Esophagus muscularis mucosa (tissue), 3 donors: ENCODE measurements at regions not wholly inside any gene's neighbourhood (a gene's known extent, or its start where the extent isn't known, plus 50 kb on each side); places are given as distances from the start of the nearest gene placed in this dataset.

Experiments
- POLR2A ChIP-seq: fragments of 450-650 bp; IDR thresholded peaks from one replicate; pipeline ENCODE4 v1.6.1; 2017; ENCODE audit warnings: antibody characterized with exemption, moderate library complexity, mild to moderate bottlenecking, low read depth
- TF ChIP-seq, protein P1 (sequence below), 3 experiments: fragments of 200-600 bp in 2 of 3; fragments of 450-650 bp in 1 of 3; sonication (generic) in 2 of 3; IDR thresholded peaks; one replicate each; pipeline ENCODE4 v1.5.1; 2017 to 2019; ENCODE audit warnings: antibody characterized with exemption in 3 of 3, mild to moderate bottlenecking in 2 of 3, moderate library complexity in 1 of 3

- TF ChIP-seq POLR2A, result no peak
- TF ChIP-seq, protein P1, sequence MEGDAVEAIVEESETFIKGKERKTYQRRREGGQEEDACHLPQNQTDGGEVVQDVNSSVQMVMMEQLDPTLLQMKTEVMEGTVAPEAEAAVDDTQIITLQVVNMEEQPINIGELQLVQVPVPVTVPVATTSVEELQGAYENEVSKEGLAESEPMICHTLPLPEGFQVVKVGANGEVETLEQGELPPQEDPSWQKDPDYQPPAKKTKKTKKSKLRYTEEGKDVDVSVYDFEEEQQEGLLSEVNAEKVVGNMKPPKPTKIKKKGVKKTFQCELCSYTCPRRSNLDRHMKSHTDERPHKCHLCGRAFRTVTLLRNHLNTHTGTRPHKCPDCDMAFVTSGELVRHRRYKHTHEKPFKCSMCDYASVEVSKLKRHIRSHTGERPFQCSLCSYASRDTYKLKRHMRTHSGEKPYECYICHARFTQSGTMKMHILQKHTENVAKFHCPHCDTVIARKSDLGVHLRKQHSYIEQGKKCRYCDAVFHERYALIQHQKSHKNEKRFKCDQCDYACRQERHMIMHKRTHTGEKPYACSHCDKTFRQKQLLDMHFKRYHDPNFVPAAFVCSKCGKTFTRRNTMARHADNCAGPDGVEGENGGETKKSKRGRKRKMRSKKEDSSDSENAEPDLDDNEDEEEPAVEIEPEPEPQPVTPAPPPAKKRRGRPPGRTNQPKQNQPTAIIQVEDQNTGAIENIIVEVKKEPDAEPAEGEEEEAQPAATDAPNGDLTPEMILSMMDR (IDR thresholded peaks at IDR 0.05), result no peak
Observed at GRCh38 chr4:147136751-147137150, 191.1 kb upstream of the TTC29 start.
